Activated T-cell treated with anti-CD3 and anti-CD28 coated beads, Interleukin-2, amount 50 U/mL, for 72 hours (primary cell): ENCODE measurements at regions not wholly inside any gene's neighbourhood (a gene's known extent, or its start where the extent isn't known, plus 50 kb on each side); places are given as distances from the start of the nearest gene placed in this dataset.

ENCODE experiments used
- ATAC-seq, 2 donors: fragments of 150-1000 bp; cut with Tn5 transposase; replicated peaks in 1 of 2; 2 replicates each; pipeline ENCODE4 v1.10.0; 2021; ENCODE audit warnings: moderate library complexity in 2 of 2, mild to moderate bottlenecking in 1 of 2
- DNase-seq, 2 donors: peaks; one replicate each; pipeline ENCODE4 v3.0.0; 2021 to 2022; ENCODE audit warnings: mixed read lengths in 1 of 2
- H3K27ac Mint-ChIP-seq: one replicate; pipeline ENCODE4 v1.8.0; 2022; ENCODE audit warnings: mild to moderate bottlenecking, moderate library complexity, mixed read lengths
- H3K27me3 Mint-ChIP-seq: one replicate; pipeline ENCODE4 v1.8.0; 2022; ENCODE audit warnings: low read depth, mixed read lengths
- H3K36me3 Mint-ChIP-seq, 2 donors: one replicate each; pipeline ENCODE4 v1.8.0; 2022; ENCODE audit warnings: mixed read lengths in 2 of 2, mild to moderate bottlenecking in 1 of 2; ENCODE audit not compliant: insufficient read depth in 2 of 2
- H3K4me1 Mint-ChIP-seq: one replicate; pipeline ENCODE4 v1.8.0; 2022; ENCODE audit warnings: low read depth, mixed read lengths
- H3K4me3 Mint-ChIP-seq, 2 donors: one replicate each; pipeline ENCODE4 v1.8.0; 2022; ENCODE audit warnings: mild to moderate bottlenecking in 2 of 2, mixed read lengths in 2 of 2, moderate library complexity in 2 of 2
- H3K9me3 Mint-ChIP-seq, 2 donors: one replicate each; pipeline ENCODE4 v1.8.0; 2022; ENCODE audit warnings: mixed read lengths in 2 of 2

DNA sequence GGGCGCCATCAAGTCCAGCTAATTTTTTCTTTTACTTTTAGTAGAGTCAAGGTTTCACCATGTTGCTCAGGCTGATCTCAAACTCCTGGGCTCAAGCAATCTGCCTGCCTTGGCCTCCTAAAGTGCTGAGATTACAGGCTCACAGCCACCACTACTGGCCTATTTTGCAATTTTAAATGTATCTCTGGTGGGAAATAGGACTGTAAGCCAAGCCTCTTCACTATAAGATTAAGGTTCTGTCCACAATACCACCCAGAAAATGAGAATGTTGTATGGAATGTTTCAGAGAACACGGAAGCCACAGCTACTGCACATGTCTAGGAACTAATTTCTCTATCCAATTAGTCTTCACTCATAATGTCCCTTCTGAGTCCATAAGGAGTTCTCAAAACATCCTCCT, 607.3 kb downstream of the PRELID2 start:
- no peak overlapping the region for H3K4me3 Mint-ChIP-seq
- no peaks in the 10 kb centered on the region for H3K4me1 Mint-ChIP-seq
- no peak overlapping the region for H3K27ac Mint-ChIP-seq
- peaks cover 0 to 5% of the 10 kb centered on the region in 2 donors for H3K9me3 Mint-ChIP-seq
- ATAC-seq, result no peak
- no peak for DNase-seq
- H3K27me3 Mint-ChIP-seq, result no peaks in the 10 kb centered on the region
- no peaks in the 10 kb centered on the region for H3K36me3 Mint-ChIP-seq

DNA sequence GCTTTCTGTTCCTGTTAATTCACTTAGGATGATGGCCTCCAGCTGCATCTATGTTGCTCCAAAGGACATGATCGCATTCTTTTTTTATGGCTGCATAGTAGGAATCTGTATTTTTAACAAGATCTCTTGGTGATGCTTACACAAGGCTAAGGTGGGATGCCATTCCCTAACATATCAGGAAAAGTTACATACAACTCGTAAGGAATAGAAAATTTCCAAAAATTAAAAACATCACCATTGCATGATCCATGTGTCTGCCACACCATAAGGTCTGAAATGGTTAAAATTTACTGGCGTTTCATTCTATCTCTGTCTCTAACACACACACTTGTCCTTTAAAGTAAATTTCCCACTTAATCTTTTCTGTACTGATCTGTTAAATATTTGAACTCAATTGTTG, 608.4 kb downstream of the PRELID2 start:
- H3K9me3 Mint-ChIP-seq, result peaks cover 0 to 5% of the 10 kb centered on the region in 2 donors
- no peak for ATAC-seq
- DNase-seq, result no peak

GRCh38 chr5:145225529-145225928, 609.6 kb downstream of the PRELID2 start:
- Mint-ChIP-seq H3K27ac (no peak overlapping the region), H3K4me1 (no peaks in the 10 kb centered on the region), H3K9me3 (peaks cover 0 to 5% of the 10 kb centered on the region in 2 donors), H3K27me3 (no peaks in the 10 kb centered on the region), H3K36me3 (no peaks in the 10 kb centered on the region), H3K4me3 (no peak overlapping the region)
- ATAC-seq, result no peak
- DNase-seq, result no peak

More for the DNA sequence above, 608.4 kb downstream of the PRELID2 start:
- Mint-ChIP-seq H3K27me3 (no peaks in the 10 kb centered on the region), H3K4me3 (no peak overlapping the region), H3K27ac (no peak overlapping the region), H3K36me3 (no peaks in the 10 kb centered on the region), H3K4me1 (no peaks in the 10 kb centered on the region)

GRCh38 chr5:145223582-145223981, 611.6 kb downstream of the PRELID2 start:
- no peak overlapping the region for H3K4me3 Mint-ChIP-seq
- H3K36me3 Mint-ChIP-seq, result no peaks in the 10 kb centered on the region
- peaks cover 0 to 5% of the 10 kb centered on the region in 2 donors for H3K9me3 Mint-ChIP-seq
- H3K27me3 Mint-ChIP-seq, result no peaks in the 10 kb centered on the region
- ATAC-seq (no peak), DNase-seq (no peak)
- H3K27ac Mint-ChIP-seq, result no peak overlapping the region
- no peaks in the 10 kb centered on the region for H3K4me1 Mint-ChIP-seq

GRCh38 chr5:145222622-145223021, 612.5 kb downstream of the PRELID2 start:
- no peak overlapping the region for H3K27ac Mint-ChIP-seq
- ATAC-seq (no peak), DNase-seq (no peak)
- no peak overlapping the region for H3K4me3 Mint-ChIP-seq
- peaks cover 0 to 5% of the 10 kb centered on the region in 2 donors for H3K9me3 Mint-ChIP-seq
- H3K4me1 Mint-ChIP-seq, result no peaks in the 10 kb centered on the region
- H3K36me3 Mint-ChIP-seq, result no peaks in the 10 kb centered on the region
- H3K27me3 Mint-ChIP-seq, result no peaks in the 10 kb centered on the region

DNA sequence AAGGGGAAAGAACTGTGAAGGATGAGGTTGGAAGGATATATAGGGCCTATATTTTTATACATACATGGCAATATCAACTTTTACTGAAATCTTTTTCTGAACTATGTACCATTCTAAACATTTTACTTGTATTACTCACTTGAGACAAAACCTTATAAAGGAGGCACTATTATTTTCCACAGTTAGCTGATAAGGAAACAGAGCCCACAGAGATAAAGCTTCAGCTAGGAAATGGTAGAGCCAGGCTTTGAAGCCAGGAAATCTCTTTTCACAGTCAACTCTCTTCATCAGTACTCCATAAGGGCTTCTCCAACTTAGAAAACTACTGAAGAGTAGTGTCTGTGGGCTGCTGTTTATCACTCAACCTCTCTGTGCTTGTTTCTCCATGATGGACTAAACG, 613.7 kb downstream of the PRELID2 start:
- H3K4me1 Mint-ChIP-seq, result no peaks in the 10 kb centered on the region
- H3K4me3 Mint-ChIP-seq, result no peak overlapping the region
- H3K9me3 Mint-ChIP-seq, result peaks cover 0 to 5% of the 10 kb centered on the region in 2 donors
- no peaks in the 10 kb centered on the region for H3K27me3 Mint-ChIP-seq
- H3K27ac Mint-ChIP-seq, result no peak overlapping the region
- DNase-seq, result no peak
- no peak for ATAC-seq
- no peaks in the 10 kb centered on the region for H3K36me3 Mint-ChIP-seq

GRCh38 chr5:145220481-145220880, 614.7 kb downstream of the PRELID2 start:
- Mint-ChIP-seq H3K36me3 (no peaks in the 10 kb centered on the region), H3K27me3 (no peaks in the 10 kb centered on the region), H3K4me3 (no peak overlapping the region)

DNA sequence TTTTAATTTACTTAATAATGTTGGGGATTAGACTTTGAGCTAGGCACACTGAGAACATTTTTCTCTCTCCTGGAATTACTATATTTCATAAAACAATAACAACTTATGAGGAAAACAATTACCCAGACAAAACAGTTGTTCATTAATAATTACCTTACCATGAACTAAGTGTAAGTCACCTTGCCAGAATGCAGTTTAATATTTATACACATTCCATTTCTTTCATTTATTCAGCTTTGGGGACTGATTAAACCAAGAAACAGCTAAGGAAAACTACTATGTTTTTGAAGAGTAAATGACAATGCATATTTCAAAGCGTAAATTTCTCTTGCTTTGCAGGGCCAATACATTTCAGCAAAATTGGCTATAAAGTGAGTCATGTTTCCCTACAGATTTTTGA, 616.2 kb downstream of the PRELID2 start:
- Mint-ChIP-seq H3K4me3 (no peak overlapping the region), H3K9me3 (peaks cover 6 to 9% of the 10 kb centered on the region in 2 donors), H3K36me3 (no peaks in the 10 kb centered on the region), H3K4me1 (no peaks in the 10 kb centered on the region), H3K27ac (no peak overlapping the region), H3K27me3 (no peaks in the 10 kb centered on the region)
- DNase-seq (no peak), ATAC-seq (no peak)

More at GRCh38 chr5:145220481-145220880, 614.7 kb downstream of the PRELID2 start:
- DNase-seq (no peak), ATAC-seq (no peak)
- Mint-ChIP-seq H3K27ac (no peak overlapping the region), H3K4me1 (no peaks in the 10 kb centered on the region), H3K9me3 (peaks cover 0 to 2% of the 10 kb centered on the region in 2 donors)

DNA sequence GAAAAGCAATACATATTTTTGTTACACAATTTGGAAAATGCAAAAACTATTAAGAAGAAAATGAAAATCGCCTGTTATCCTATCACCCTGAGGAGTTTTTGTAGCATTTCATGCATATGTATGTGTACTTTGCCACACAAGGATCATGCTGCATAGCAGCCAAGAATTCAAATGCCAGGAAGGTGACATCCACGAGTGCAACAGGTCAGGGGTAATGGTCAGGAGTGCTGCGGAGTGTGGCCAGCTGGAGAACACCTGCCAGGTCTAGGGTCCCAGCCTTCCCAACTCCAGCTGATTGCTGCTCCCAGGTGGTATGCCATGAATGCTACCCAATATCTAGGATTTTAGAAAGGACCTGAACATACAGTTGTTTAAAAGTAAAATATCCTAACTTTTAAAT, 617.1 kb downstream of the PRELID2 start:
- Mint-ChIP-seq H3K9me3 (peaks cover 6 to 9% of the 10 kb centered on the region in 2 donors), H3K4me1 (no peaks in the 10 kb centered on the region), H3K36me3 (no peaks in the 10 kb centered on the region), H3K27me3 (no peaks in the 10 kb centered on the region), H3K27ac (no peak overlapping the region), H3K4me3 (no peak overlapping the region)
- no peak for DNase-seq
- ATAC-seq, result no peak

DNA sequence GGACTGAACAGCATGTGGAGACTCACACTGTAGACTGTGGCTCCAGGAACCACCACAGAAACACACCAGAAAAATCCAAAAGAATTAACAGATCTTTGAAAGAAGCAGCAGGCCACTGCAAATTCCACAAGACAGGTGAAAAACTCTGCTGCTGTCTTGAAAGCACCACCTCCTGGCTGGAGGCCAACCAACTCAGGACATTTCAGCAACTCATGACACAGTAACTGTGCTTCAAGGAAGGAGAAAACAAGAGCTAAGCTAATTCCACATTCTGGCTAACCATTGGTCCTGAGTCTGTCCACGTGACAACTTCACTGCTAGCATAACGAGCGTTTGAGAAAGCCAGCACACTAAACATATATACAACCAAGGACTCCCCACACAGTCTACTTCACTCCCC, 625.1 kb downstream of the PRELID2 start:
- no peaks in the 10 kb centered on the region for H3K27me3 Mint-ChIP-seq
- H3K4me3 Mint-ChIP-seq, result no peak overlapping the region
- no peaks in the 10 kb centered on the region for H3K4me1 Mint-ChIP-seq
- peaks cover 11 to 17% of the 10 kb centered on the region in 2 donors for H3K9me3 Mint-ChIP-seq
- ATAC-seq, result no peak
- peaks cover 0 to 1% of the 10 kb centered on the region in 2 donors for H3K36me3 Mint-ChIP-seq
- no peak overlapping the region for H3K27ac Mint-ChIP-seq
- DNase-seq, result no peak

DNA sequence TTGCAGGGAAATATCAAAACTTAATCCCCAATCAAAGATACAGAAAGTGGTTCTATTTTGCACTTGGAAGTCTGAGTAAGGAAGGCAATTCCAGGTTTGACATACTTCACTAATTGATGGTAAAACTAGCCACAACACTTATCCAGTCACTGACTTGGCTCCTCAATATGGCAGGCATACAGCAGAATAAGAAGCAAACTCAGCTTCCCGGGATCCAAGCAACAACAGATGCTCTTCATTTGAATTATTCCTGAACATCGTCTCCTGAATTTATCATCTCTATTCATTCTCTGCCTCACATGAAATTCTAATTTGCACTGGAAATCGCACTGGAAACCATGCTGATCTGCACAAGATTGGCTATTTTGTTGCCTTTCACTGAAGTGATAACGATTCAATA, 629.6 kb downstream of the PRELID2 start:
- DNase-seq (no peak), ATAC-seq (no peak)
- Mint-ChIP-seq H3K27ac (no peak overlapping the region), H3K27me3 (no peaks in the 10 kb centered on the region), H3K9me3 (peaks cover 8 to 11% of the 10 kb centered on the region in 2 donors), H3K36me3 (no peaks in the 10 kb centered on the region), H3K4me1 (no peaks in the 10 kb centered on the region), H3K4me3 (no peak overlapping the region)

GRCh38 chr5:145204743-145205142, 630.4 kb downstream of the PRELID2 start:
- Mint-ChIP-seq H3K9me3 (peaks cover 6 to 10% of the 10 kb centered on the region in 2 donors), H3K27ac (no peak overlapping the region), H3K4me1 (no peaks in the 10 kb centered on the region), H3K4me3 (no peak overlapping the region), H3K27me3 (no peaks in the 10 kb centered on the region), H3K36me3 (no peaks in the 10 kb centered on the region)
- no peak for DNase-seq
- no peak for ATAC-seq

DNA sequence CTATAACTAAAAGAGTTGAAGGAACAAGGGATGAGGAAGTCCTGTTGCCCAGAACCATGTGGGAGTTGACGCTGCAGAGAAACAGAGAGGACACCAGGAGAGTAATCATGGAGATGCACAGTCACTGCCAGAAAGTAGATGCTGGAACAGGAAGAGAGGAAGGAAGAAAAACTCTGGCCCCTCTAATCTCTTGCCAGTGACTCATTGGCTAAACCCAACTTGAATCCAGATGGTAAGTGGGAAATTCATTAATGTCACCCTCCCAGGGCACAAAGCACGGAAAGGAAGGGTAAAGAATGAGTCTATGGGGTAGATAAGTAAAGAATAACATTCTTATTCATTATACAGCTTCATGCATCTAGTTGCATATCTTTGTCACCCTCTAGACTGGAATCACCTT, 631.9 kb downstream of the PRELID2 start:
- H3K36me3 Mint-ChIP-seq, result no peaks in the 10 kb centered on the region
- no peak overlapping the region for H3K27ac Mint-ChIP-seq
- DNase-seq, result no peak
- ATAC-seq, result no peak
- H3K4me1 Mint-ChIP-seq, result no peaks in the 10 kb centered on the region
- H3K9me3 Mint-ChIP-seq, result peaks cover 6 to 10% of the 10 kb centered on the region in 2 donors
- H3K27me3 Mint-ChIP-seq, result no peaks in the 10 kb centered on the region
- H3K4me3 Mint-ChIP-seq, result no peak overlapping the region

DNA sequence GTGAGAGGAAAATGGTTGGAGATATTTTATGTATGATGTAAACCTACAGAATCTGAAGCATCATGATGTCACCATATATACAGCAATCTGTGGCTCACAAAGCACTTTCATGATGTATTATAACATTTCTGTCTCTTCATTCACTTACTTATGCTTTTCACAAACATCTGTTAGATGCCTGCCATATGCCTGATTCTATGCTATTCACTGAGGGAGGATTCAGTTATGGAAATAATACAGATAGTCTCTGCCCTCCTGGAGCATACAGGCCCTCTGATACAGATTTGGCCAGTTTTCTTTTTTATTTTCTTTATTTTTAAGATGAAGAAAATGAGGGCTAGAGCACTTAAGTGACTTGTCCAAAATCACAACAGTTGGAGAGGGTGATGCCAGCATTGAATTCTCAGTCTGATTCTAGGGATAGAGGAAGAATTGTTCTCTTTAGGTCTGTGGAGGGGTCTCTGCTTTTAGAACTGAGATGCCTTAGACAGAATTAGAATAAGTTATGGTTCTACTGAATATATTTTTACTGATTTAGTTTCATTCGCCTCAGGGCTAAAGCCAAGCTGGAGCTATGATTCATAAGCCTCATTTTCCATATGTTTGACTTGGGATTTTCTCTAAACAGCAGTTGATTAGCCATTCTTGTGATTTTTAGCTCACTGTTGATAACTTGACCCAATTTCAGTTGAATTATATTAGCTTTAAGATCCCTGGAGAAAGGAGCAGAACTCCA, 636.4 kb downstream of the PRELID2 start:
- no peak overlapping the region for H3K27ac Mint-ChIP-seq
- H3K4me3 Mint-ChIP-seq, result no peak overlapping the region
- peaks cover 6 to 7% of the 10 kb centered on the region in 2 donors for H3K9me3 Mint-ChIP-seq
- DNase-seq, result no peak
- H3K36me3 Mint-ChIP-seq, result no peaks in the 10 kb centered on the region
- no peaks in the 10 kb centered on the region for H3K4me1 Mint-ChIP-seq
- ATAC-seq, result no peak
- no peaks in the 10 kb centered on the region for H3K27me3 Mint-ChIP-seq
